GM18498 (cell line): ENCODE measurements at regions not wholly inside any gene's neighbourhood (a gene's known extent, or its start where the extent isn't known, plus 50 kb on each side); places are given as distances from the start of the nearest gene placed in this dataset.

Source experiments
- ATAC-seq: cut with Tn5 transposase; IDR thresholded peaks from one replicate; pipeline ENCODE4 v1.9.1; 2021; ENCODE audit warnings: mild to moderate bottlenecking, moderate library complexity; ENCODE audit not compliant: unreplicated experiment

- no peak for ATAC-seq
These were observed 59.1 kb upstream of the DCN start for GRCh38 chr12:91241756-91242155.

GRCh38 chr12:91240386-91241095 is 57.9 kb upstream of the DCN start:
- ATAC-seq = no peak

- no peak for ATAC-seq
These were observed 56.9 kb upstream of the DCN start for GRCh38 chr12:91239481-91239880.
